Duodenal mucosa (tissue), 2 donors: ENCODE measurements at regions not wholly inside any gene's neighbourhood (a gene's known extent, or its start where the extent isn't known, plus 50 kb on each side); places are given as distances from the start of the nearest gene placed in this dataset.

Experiments used
- H3K27ac ChIP-seq: one replicate; pipeline ENCODE4 v1.7.0; 2013; ENCODE audit warnings: low read depth, low read length
- H3K27me3 ChIP-seq, 2 donors: one replicate each; pipeline ENCODE4 v1.7.0; 2013; ENCODE audit warnings: low read length in 2 of 2, control low read depth in 1 of 2; ENCODE audit not compliant: insufficient read depth in 2 of 2, control insufficient read depth in 1 of 2
- H3K36me3 ChIP-seq, 2 donors: one replicate each; pipeline ENCODE4 v1.7.0; 2013; ENCODE audit warnings: low read length in 2 of 2, control low read depth in 1 of 2; ENCODE audit not compliant: insufficient read depth in 2 of 2, control insufficient read depth in 1 of 2
- H3K4me1 ChIP-seq, 2 donors: one replicate each; pipeline ENCODE4 v1.7.0; 2013; ENCODE audit warnings: low read length in 2 of 2, control low read depth in 1 of 2; ENCODE audit not compliant: insufficient read depth in 2 of 2, control insufficient read depth in 1 of 2
- H3K4me3 ChIP-seq, 2 donors: one replicate each; pipeline ENCODE4 v1.7.0; 2013; ENCODE audit warnings: low read length in 2 of 2, low read depth in 1 of 2
- H3K9ac ChIP-seq, 2 donors: one replicate each; pipeline ENCODE4 v1.7.0; 2013; ENCODE audit warnings: low read length in 2 of 2, low read depth in 1 of 2
- H3K9me3 ChIP-seq, 2 donors: one replicate each; pipeline ENCODE4 v1.7.0; 2013; ENCODE audit warnings: low read length in 2 of 2, control low read depth in 1 of 2; ENCODE audit not compliant: control insufficient read depth in 1 of 2

DNA sequence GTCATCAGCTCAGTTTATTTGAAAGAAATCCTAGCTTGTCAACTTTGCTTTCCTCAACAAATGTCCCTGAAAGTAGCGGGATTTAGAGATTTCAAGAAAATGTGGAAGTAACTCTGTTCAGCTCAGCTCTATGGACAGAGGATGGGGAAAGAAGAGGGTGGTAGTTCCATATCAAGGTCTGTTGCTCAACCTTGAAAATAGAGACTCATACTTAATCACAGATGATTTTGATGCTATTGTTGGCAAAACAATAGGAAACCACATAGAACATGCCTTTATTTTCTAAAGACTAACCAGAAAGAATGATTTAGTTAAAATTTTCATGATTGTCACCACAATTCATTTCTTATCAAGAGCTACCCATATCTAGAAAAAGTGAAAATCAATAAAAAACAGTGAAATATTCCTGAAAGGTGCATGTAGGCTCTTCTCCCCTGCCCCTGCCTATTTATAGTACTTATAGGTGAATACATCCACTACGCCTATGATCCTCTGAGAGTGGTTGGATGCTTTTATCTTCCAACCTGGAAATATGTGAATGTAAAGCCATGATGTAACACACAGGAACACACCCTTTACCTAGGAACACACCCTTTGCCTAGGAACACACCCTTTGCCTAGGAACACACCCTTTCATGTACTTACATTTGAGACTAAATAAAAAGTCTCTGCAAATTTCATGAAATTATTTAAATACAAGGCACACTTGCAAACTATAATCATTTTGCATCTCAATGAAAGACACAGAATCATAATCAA is 65.8 kb downstream of the ETAA1 start:
- Histone ChIP-seq H3K9me3 (no peaks in the 10 kb centered on the region), H3K9ac (no peak overlapping the region), H3K27me3 (no peaks in the 10 kb centered on the region), H3K4me1 (no peaks in the 10 kb centered on the region), H3K27ac (no peak overlapping the region), H3K36me3 (no peaks in the 10 kb centered on the region), H3K4me3 (no peak overlapping the region)

DNA sequence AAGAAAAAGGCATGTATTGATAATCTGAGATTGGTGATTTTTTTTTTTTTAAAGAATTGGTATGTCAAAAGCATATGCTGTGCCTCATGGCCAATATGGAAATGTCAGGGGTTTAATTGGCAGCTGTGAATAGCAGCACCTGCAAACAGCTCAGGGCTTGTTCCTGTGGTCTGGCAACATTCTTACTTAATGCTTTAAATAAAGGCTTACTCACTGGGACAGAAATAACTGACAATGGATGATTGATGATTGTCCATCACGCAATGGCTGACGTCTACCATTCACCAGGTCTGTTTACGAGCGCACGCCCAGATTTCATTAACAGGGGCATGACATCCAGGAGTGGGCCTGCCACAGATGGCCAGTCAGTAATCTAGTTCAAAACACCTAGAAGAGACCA is 66.7 kb downstream of the ETAA1 start:
- H3K27me3 ChIP-seq, result no peaks in the 10 kb centered on the region
- H3K27ac ChIP-seq, result no peak overlapping the region
- no peak overlapping the region for H3K4me3 ChIP-seq

DNA sequence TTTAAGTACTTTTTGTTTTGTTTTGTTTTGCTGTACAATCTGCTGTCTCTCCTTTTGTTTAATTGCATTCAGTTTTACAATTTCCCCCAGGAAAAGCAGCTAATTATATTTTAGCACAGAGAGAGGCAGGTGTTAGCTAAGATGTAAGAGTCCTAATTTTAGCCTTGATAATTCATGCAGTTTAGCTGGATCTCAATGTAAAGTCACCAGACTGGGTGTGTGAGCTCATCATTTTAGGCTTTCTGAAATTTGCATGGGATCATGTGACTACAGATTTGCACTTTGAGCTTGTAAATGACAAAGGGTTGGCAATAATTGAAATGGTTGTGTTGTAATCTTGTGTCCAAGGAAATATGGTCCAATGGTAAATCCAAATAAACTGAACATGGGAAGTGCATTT is 68.5 kb downstream of the ETAA1 start:
- no peaks in the 10 kb centered on the region for H3K36me3 ChIP-seq
- H3K4me1 ChIP-seq, result no peaks in the 10 kb centered on the region
- H3K27me3 ChIP-seq, result no peaks in the 10 kb centered on the region
- H3K9me3 ChIP-seq, result no peaks in the 10 kb centered on the region
- H3K9ac ChIP-seq, result no peak overlapping the region
- H3K27ac ChIP-seq, result no peak overlapping the region
- no peak overlapping the region for H3K4me3 ChIP-seq

More for the DNA sequence above, 66.7 kb downstream of the ETAA1 start:
- Histone ChIP-seq H3K4me1 (no peaks in the 10 kb centered on the region), H3K36me3 (no peaks in the 10 kb centered on the region), H3K9ac (no peak overlapping the region), H3K9me3 (no peaks in the 10 kb centered on the region)

DNA sequence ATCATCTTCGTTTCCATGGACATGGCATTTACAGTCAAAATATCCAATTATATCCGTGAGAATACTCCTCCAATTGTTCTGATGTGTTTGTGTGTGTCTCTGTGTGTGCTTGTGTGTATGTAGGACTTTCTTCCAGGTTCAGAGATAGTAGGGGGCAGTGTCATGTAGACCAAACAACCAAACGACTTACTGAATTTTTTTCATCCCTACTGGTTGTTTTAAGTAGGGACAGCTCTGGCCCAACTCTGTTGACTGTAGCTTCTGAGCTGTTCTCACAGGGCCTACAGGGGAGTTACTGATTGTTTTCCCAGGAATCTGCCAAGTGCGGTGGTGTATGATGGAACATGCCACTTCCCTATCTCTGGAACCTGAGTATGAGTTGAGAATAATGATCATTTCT is 69.6 kb downstream of the ETAA1 start:
- H3K9ac ChIP-seq, result no peak overlapping the region
- no peak overlapping the region for H3K4me3 ChIP-seq
- no peaks in the 10 kb centered on the region for H3K4me1 ChIP-seq
- H3K27me3 ChIP-seq, result no peaks in the 10 kb centered on the region
- no peaks in the 10 kb centered on the region for H3K36me3 ChIP-seq
- H3K9me3 ChIP-seq, result no peaks in the 10 kb centered on the region
- H3K27ac ChIP-seq, result no peak overlapping the region

DNA sequence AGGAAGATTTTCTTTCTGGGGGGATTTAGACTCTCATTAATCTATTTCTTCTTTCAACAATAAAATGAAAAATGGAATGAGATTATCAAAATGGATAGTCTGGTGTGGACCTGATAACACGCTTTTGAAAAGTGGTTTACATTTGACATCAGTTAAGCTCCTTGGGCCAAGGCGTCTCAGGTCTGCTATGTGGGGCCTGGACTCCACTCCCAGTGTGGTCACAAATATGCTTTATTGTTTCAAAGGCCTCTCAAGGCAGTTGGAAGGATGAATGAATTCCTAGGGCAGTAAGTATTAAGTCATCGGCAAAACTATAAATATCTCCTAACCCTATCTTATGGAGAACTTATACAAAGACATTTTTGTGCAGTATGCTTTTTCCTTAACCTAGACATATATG is 74.5 kb downstream of the ETAA1 start:
- no peaks in the 10 kb centered on the region for H3K36me3 ChIP-seq
- no peaks in the 10 kb centered on the region for H3K9me3 ChIP-seq
- peaks cover 0 to 7% of the 10 kb centered on the region in 2 donors for H3K27me3 ChIP-seq
- H3K4me3 ChIP-seq, result no peak overlapping the region
- no peaks in the 10 kb centered on the region for H3K4me1 ChIP-seq
- H3K9ac ChIP-seq, result no peak overlapping the region
- H3K27ac ChIP-seq, result no peak overlapping the region

DNA sequence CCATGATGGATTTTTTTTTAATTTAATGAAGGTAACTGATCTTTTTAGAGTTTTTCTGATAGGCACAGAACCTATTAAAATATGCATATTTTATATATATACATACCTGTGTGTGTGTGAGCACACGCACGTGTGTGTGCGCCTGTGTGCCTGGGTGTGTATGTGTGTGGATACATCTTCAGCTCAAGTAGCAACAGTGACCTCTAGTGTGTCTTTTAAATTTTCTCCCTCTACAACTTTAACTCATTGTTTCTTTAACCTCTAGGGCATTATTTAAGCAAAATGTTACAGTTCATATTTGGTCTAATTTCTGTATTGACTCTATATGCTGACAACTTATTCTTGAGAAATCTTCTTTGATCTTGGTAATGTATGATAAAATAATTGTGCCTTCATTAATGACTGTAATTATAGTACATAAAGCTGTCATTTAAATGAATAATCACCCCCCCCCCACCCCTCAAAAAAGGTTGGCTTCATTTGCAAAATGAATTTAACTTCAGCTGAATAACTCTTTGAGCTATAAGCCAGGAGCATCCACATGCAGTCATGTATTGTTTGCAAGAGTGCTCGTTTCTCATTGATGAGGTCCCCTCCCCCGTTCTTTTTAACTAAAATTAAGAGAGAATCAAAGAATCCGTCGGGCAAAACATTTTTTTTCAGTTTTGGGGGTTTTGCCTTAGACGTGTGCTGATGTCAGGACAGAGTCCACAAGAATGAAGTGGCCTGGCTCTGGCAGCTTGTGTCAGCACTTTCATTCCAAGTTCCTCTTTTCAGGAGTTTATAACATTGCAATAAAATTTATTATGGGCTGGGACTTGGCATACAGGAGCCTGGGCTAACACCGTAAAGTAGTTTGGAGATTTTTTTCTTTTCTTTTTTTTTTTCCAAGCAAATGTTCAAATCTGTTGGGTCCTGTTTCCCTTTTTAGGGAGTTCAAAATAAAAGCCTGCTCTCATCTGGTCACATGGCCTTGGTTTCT is 80.0 kb downstream of the ETAA1 start:
- Histone ChIP-seq H3K9me3 (no peaks in the 10 kb centered on the region), H3K27ac (no peak overlapping the region)

DNA sequence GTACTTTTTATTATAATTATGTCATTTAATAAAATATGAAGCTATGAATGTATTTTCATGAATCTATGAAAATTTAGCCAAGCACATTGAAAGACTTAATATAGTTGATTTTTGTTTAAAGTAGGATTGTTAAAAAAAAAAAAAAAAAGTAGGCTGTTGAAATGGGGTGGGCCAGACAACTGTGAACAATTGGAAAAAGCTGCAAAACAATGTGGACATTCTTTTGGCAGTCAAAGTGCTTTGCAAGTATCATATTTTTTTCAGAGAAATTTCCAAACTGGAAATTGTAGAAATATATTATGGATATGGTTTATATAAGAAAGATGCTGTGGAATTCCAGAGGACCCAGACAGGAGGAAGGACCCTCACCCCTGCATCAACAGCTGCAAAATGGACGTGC is 82.1 kb downstream of the ETAA1 start:
- no peak overlapping the region for H3K9ac ChIP-seq
- H3K9me3 ChIP-seq, result no peaks in the 10 kb centered on the region
- no peak overlapping the region for H3K27ac ChIP-seq
- H3K4me1 ChIP-seq, result peaks cover 7 to 8% of the 10 kb centered on the region in 2 donors
- H3K36me3 ChIP-seq, result no peaks in the 10 kb centered on the region
- H3K27me3 ChIP-seq, result peaks cover 0 to 10% of the 10 kb centered on the region in 2 donors
- no peak overlapping the region for H3K4me3 ChIP-seq

More for the DNA sequence above, 80.0 kb downstream of the ETAA1 start:
- Histone ChIP-seq H3K36me3 (no peaks in the 10 kb centered on the region), H3K9ac (no peak overlapping the region), H3K4me1 (peaks cover 7 to 8% of the 10 kb centered on the region in 2 donors), H3K27me3 (peaks cover 0 to 10% of the 10 kb centered on the region in 2 donors), H3K4me3 (no peak overlapping the region)

DNA sequence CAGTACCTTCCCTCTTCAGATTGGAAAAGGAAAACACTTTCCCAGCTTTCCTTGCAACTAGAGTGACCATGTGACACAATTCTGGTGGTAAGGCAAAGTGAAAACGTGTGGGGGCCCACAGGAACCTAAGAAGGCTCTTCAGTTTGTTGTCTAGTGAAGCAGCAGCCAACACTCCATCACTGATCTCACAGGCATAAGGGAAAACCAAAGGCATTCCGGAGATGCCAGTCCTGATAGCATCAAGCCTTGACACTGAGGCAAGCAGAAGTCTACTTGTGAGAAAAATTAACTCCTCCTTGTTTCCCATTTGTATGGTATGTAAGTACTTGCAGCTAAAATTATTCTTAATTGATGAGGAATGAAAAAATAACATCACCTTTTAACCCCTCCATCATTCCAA is 88.3 kb downstream of the ETAA1 start:
- no peaks in the 10 kb centered on the region for H3K4me1 ChIP-seq
- no peaks in the 10 kb centered on the region for H3K36me3 ChIP-seq
- H3K4me3 ChIP-seq, result no peak overlapping the region
- H3K9me3 ChIP-seq, result no peaks in the 10 kb centered on the region
- no peaks in the 10 kb centered on the region for H3K27me3 ChIP-seq
- H3K9ac ChIP-seq, result no peak overlapping the region
- no peak overlapping the region for H3K27ac ChIP-seq

DNA sequence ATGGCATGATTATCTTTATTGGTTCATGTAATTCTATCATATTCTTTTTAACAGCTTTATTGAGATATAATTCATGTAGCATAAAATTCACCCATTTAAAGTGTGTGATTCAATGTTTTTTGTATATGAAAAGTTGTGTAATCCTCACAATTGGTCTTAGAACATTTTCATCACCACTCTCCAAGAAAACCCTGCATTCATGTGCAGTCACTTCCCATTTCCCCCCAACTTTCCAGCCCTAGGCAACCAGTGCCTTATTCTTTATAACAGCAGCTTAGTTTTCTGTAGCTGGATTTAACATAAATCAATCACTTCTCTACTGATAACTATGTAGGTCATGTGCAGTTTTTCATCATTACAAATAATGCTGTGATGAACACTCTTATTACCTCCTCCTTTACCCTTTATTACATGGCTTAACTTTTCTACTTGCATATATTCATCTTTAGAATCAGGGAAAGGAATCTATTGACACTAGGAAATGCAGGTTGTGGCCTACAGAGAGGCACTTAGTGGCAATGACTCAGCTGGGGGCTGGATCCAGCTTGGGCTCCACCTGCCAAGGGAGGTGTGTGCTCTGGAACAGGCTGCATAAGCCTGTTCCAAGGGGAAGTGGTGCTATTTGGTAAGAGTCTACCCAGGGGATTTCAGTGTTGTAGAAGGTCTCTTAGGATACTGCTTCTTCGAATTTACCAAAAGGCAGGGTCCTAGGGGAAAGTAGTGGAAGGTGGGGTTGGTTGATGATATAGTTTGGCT is 89.1 kb downstream of the ETAA1 start:
- Histone ChIP-seq H3K27me3 (no peaks in the 10 kb centered on the region), H3K9ac (no peak overlapping the region), H3K27ac (no peak overlapping the region)

More for the DNA sequence above, 89.1 kb downstream of the ETAA1 start:
- Histone ChIP-seq H3K9me3 (no peaks in the 10 kb centered on the region), H3K4me3 (no peak overlapping the region), H3K36me3 (no peaks in the 10 kb centered on the region), H3K4me1 (no peaks in the 10 kb centered on the region)
